OCI-M2 (cell line): ENCODE measurements at regions not wholly inside any gene's neighbourhood (a gene's known extent, or its start where the extent isn't known, plus 50 kb on each side); places are given as distances from the start of the nearest gene placed in this dataset.

Source experiments
- DNase-seq: peaks from one replicate; lab custom pipeline; 2025; ENCODE audit not compliant: unreplicated experiment; lab: John Stamatoyannopoulos, UW

DNA sequence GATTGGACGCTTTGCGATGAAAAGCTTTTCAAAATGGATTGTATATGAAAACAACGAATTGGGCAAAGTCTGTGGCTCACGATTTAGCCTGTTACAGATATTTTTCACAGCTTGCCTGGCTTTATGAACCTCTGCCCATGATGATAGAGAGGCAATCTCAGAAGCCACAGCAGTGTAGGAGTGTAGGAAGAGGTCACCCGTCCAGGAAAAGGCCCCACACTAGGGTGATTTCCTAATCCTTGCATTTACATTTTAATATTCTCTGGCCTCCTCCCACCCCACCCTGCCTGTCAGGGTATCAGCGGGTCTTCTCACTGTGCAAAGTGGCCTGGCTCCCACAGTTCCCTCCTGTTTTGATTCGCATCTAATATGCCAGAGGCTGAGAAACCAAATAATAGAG lies 81.8 kb upstream of the FOXN3 start:
- no peak for DNase-seq

DNA sequence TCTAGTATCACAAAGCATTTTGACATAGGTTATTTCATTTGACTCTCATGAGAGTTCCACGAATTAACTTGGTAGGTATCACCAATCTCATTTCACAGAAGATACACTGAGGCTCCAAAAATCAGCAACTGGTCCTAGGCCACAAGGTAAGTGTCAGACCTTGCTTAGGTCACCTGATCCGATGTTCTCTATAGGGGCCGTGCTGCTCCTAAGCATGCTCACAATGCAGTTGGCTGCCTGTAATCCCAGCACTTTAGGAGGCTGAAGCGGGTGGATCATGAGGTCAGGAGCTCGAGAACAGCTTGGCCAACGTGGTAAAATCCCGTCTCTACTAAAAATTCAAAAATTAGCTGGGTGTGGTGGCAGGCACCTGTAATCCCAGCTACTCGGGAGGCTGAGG lies 78.7 kb upstream of the FOXN3 start:
- no peak for DNase-seq

DNA sequence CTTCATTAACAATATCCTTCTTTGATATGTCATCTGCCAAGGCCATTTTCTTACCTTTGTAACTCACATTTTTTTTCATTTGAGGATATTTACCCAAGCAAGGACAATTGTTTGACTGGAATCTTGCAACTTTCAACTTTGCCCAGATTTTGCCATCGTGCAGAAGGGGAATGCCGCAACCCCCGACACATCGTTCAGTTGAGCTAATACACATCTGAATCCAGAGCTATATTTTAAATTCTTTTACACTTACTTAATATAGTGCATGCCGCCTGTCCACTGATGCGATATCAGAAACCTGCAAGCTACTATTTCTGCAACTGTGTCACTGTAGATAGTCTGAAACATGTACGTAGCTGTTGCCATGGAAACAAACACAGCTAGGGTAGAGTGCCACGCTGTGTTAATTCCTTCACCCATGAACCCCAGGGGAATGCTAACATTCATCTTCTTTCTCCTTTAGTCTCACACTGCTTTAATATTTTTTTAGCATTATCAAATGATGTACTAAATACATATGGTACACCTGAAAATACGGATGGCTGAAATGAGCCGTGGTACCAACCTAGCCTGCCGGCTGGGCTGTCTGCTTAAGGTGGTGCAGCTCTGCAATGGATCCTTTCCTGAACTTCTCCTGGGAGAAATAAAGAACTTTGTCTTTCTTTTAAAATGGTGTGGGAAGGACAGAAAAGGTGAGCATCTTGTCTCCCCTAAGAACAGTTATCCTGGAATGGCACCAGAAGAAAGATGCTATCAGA lies 77.0 kb upstream of the FOXN3 start:
- DNase-seq, result no peak

DNA sequence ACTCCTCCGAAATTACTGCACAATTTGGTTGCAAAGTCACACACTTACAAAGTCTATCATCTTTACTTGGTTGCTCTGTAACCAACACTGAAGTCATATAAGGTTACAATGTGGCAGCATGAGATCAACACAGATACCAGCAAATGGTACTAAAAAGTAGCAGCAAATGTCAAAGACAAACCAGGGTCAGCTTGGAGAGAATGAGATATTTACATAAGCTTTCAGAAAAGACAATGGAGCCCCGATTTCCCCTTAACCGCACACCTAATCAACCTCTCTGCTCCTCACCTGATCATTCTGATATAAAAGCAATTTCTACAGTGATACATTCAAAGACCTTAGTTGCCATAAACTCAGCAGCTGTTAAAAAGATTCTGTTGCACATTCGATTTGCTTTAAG lies 76.4 kb upstream of the FOXN3 start:
- no peak for DNase-seq

DNA sequence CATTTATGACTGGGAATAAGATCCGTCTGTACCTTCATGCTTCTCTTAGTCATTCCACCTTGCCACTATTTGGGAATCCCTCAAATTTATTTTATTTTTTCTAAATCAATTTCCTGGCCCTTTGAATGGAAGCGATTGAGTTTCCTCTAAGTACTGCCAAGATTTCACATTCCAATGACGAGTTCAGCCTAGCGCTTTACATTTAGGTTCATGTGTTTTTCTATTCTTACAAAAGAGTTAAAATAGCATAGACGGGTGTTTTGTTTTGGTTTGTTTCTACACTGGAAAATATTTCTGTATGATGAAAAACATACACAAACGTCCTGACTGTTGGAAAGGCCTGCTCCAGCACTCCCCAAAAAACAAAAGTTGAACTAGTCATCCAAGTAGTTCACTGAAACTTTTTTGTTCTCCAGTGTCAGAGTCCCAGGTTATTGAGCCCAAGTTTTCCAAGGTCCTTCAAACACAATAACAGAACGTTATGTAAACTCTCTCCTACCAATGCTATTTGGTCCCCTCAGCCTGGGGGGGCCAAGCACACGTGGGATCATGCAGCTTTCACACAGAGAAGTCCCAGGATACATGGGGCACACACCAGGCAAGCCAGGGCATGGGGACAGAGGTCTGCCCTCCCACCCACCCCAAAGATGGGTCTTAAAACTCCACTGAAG lies 74.8 kb upstream of the FOXN3 start:
- no peak for DNase-seq

DNA sequence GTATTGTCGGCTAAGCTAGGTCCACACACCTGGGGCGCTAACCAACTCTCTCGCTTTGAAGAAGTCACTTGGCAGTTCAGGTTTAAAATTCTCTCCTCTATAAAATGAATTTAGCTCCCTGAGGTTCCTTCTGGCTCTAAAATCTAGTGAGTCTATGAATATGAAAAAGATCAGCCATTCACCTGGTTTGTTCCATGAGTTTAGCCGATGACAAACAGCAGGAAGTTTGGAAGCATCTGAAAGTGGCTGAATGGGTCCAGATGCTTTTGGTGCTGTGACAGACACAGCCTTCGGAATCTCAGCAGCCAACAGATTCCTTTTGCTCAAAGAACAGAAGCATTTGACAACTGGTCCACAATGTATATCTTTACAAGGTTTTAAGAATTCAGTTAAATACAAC lies 73.4 kb upstream of the FOXN3 start:
- no peak for DNase-seq

DNA sequence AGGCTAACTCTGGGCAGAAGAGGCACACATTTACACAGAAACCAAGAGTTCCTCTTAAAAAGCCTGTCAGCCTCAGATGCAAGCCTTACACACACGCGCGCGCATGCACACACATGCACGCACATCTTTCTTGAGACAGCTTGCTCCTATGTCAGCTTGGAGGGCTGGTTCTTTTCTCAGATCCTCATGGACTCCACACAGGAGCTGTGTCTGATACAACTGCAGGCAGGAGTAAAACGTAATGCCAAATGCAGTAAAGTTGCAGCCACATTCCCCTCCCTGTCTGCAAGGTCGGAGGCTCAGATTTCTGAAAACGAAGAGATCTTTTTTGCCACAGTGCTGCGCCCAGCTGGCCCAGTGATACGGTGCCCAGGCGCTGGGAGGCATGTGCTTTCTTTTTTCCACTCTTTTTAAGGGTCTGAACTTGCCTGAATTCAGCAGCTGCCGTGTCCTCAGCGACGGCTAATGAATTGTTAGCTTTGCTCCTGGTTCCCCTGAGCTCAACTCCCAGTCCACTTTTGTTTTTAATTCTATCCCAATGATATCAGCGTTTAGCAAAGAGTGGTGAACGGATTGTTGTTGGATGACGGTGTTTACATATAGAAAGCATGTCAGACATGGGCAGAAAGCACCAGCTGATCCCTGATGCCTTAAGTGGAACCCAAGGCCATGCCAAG lies 72.9 kb upstream of the FOXN3 start:
- no peak for DNase-seq

DNA sequence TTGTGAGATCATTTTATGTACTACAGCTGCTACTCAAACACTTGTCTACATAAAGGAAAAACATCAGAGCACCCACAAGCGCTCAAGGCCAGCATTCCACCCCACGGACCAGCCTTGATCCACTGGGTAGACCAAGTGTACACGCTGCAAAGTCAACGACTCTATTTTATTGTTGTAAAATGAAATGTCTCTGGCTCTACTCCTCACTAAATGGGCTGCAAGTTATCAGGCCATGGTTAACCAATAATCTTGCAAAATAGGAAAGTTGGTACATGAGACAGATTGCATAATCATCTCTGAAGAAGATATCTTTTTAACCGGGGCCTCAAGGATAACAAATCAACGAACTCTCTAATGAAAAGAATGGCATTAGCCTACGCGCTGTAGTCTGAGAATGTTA lies 69.9 kb upstream of the FOXN3 start:
- no peak for DNase-seq

DNA sequence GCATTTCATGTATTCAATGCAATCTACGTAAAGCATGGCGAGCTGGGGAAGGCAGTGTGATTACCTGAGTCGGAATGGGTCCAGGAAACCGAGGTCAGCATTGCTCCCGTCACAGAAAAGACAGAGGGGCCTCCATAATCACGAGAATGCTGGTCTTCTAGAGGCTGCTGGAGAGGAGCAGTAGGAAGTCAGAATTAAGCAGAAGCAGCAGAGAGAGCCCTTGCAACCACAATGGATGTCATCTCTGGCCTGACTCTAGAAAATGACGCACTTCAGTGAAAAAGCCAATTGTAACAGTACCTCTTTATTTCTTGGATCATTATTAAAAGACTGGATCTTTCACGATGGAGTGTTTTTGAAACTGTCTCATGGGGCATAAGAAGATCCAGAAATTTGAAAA lies 69.5 kb upstream of the FOXN3 start:
- no peak for DNase-seq

DNA sequence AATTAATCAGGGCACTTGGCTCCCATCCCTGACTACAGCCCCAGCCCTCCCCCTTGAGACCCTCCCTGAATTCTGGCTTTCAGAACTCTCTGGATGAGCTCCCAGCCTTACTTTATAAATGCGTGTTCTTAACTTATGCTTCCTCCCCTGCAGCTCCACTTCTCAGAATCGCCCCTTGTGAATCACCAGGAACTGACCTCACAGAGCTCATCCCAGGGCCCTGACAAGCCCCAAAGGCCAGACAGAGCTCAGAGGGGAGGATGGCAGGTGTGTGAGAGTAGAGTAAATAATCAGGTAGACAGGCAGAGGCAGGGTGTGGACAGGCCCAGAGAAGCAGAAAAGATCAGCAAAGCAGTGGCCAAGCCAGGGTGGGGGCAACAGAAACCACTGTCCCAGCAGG lies 68.2 kb upstream of the FOXN3 start:
- no peak for DNase-seq

DNA sequence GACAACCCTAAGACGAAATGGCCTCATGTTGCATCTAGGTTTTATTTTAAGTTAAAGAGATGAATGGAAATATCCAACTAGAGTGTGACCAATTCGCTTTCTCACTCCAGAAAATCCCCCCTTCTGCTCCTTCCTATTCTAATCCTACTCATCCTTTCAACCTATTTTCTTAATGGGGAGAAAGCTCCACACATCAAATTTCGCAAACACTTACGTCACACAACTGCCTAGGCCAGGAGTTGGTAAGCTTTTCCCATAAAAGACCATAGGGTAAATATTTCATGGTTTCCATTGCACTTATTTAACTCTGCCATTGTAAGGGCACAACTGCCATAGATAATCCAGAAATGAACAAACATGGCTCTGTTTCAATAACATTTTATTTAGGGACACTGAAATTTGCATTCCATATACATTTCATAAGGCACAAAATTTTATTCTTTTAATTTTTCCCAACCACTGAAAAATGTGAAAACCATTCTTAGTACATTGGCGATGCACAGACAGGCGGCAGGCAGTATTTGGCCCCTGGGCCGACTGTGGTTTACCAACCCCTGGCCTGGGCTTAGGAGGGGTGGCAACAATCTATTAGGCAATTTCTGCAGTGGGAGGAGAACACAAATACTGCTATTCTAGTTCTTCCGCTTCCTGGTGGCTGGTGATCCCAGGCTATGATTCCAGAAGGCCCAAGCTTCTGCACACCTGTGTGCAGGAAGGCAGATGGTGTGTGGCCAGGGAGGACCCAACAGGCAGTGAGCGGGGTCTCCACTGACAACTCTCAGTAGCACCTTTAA lies 67.2 kb upstream of the FOXN3 start:
- no peak for DNase-seq

DNA sequence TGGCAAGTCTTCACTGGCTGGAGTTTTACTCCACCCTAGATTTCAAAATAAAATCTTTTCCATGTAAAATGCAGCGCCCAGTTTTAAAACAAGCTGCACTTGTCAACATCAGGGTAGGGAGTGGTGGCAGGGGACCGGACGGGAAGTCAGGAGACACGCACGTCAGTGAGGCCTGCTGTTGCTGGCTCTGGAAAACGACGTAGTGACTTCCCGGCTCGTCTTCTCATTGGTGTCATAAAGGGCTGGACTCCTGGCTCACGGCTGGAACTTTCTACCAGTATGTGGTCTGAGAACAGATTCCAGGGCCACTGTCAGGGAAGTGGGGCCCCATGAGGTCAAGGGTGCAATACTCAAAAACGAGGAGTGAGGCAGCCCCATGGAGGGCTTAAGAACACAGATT lies 64.2 kb upstream of the FOXN3 start:
- DNase-seq, result no peak

DNA sequence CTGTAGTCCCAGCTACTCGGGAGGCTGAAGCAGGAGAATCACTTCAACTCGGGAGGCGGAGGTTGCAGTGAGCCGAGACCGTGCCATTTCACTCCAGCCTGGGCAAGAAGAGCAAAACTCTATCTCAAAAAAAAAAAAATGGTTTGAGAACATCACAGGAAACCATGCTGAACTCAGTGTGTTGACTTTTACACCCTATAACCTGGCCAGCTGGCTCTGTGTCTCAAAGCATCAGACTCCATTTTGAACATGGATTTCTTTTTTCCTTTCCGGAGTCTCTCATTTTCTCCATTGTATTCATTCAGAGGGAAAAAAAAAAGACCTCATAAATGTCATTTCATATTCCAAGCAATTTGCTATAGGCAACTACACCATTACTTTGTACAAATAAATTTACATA lies 63.2 kb upstream of the FOXN3 start:
- DNase-seq, result no peak

DNA sequence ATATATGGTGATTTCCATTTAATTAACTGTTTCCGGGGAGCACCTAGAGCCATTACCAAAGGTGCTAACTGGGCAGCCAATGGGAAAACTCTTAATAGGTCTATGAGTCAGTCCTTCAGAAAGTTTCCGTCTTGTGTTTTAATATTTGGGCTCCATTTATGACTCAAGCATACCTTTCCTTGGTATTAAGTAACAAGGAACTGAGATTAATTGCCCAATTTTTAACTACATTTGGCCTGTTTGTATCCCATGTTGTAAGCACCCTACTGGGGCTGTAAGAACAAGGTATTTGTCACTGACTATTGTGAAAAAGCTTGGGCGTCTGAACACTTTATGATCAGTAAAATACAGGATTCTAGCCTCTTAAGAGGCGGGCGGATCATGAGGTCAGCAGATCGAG lies 62.8 kb upstream of the FOXN3 start:
- no peak for DNase-seq

DNA sequence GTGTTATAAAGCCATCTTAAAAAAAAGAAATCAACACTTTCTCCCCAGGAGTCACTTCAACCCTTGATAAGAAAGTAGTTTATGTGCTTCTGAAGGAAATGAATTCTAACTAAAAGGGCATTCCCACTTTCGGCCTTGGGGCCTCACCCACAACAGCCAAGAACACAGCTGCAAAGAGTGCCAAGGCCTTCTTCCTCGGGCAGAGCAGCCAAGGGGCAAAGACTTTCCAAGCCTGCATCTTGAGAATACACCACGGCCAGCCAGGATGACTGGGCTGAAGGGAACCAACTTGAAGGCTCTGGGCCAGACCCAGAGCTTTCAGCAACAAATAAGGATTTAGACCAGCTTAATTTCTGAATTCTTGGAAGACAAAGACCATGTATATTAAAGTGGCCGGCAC lies 60.4 kb upstream of the FOXN3 start:
- no peak for DNase-seq

DNA sequence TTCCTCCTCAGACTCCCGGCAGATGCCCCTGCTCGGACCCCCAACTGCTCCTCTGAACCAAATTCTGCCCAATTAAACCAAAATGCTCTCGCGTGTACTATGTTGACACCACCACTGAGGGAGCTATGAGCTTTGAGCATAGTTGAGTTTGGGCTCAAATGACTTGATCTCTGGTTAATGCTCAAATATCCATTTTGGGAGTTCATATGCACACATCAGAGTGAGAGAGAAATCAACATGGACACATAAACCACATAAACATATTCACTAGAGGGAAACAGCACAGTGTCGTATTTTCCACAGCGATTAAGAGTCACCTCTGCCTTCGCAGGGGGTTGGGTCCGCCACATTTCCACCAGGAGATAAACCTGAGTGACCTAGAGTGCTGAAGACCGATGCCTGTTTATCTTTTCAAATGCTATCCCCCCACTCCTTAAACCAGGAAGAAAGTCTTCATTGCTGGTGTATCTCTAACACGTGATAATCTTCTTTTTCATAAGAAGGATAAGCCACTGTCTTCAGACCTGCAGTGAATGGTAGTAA lies 59.4 kb upstream of the FOXN3 start:
- DNase-seq, result peak; percentile 69

DNA sequence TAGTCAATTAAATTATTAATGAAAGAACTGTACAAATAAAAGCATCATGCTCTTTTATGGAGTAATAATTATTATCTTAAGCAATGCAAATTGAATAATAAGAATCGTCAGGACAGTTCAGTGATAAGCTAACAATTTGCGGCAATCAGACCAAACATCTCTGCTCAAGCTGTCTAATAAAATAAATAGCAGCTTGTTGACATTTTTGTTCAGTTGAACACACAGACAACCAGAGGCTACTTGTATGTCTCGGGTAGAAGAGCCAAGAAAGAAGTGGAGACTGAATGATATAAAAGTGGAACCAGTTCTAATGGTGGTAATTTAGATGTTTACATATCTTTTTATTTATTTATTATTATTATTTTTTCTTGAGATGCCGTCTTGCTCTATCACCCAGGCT lies 57.4 kb upstream of the FOXN3 start:
- no peak for DNase-seq

DNA sequence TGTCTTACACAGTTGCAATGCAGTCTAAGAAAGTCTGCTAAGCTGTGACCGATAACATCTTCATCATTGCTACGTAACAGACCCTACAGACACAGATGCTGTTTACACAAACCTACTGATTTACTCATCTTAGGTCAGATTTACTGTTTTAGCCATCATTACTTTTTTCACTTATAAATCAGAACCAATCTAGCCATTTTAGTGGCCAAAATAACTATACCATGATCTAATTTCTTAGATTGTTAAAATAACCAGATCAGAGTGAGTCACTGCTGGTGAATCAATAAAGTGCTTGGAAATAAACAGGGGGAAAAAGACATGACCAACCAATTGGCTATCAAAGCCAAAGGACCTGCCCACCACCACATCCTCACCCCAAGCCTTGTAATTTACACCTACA lies 57.0 kb upstream of the FOXN3 start:
- no peak for DNase-seq

DNA sequence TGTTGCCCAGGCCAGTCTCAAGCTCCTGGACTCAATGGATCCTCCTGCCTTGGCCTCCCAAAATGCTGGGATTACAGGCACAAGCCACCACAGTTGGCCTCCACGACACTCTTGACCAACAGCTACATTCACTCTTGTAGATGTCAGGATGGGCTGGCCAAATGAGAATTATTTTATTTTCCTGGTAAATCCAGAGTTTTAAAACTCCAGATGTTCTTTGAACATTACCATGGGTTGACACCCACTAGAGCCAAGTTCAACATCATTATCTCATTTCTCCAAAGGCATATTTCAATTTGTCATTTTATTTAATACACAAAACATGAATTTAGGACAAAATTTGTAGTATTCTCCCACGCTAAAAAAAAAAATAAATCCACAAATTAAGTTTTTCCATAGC lies 56.5 kb upstream of the FOXN3 start:
- no peak for DNase-seq

DNA sequence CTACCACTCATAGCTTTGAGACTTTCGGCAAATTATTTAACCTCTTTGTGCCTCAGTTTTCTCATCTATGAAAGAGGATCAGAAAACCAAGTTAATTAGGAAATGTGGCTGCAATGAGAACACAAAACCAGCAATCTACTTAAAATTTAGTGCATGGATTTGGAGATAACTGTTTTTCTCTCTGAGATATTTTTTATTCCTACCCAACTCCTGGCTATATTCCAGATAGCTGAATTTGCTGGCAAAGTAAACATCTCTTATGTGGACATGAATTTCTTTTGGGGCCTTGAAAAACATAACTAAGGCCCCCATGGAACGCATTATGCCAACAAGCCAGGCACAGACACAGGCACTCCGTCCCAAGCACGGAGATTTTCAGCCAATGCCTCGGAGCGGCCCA lies 53.4 kb upstream of the FOXN3 start:
- DNase-seq, result no peak
